GM10266 (cell line): ENCODE measurements at regions not wholly inside any gene's neighbourhood (a gene's known extent, or its start where the extent isn't known, plus 50 kb on each side); places are given as distances from the start of the nearest gene placed in this dataset.

Source experiments
- DNase-seq: peaks from one replicate; pipeline ENCODE4 v3.0.0; 2012; ENCODE audit errors: extremely low spot score
- CTCF ChIP-seq: IDR thresholded peaks from 2 replicates; pipeline ENCODE4 v1.5.1; 2012; ENCODE audit warnings: mild to moderate bottlenecking, low read depth; ENCODE audit not compliant: control insufficient read depth, insufficient read depth; ENCODE audit errors: missing control alignments

- no peak for DNase-seq
- TF ChIP-seq CTCF, result no peak
Observed at GRCh38 chr21:28239340-28239739, 753.3 kb downstream of the LTN1 start.

GRCh38 chr21:28237661-28238060 lies 755.0 kb downstream of the LTN1 start:
- no peak for TF ChIP-seq CTCF

GRCh38 chr21:28235169-28235895 lies 757.3 kb downstream of the LTN1 start:
- no peak for DNase-seq
- no peak for TF ChIP-seq CTCF

More at GRCh38 chr21:28237661-28238060, 755.0 kb downstream of the LTN1 start:
- no peak for DNase-seq

GRCh38 chr21:28234326-28234725 lies 758.4 kb downstream of the LTN1 start:
- DNase-seq, result no peak
- no peak for TF ChIP-seq CTCF

- DNase-seq, result no peak
- no peak for TF ChIP-seq CTCF
Observed at GRCh38 chr21:28233536-28234220, 759.0 kb downstream of the LTN1 start.

GRCh38 chr21:28230559-28230958 lies 762.1 kb downstream of the LTN1 start:
- TF ChIP-seq CTCF, result no peak

GRCh38 chr21:28229814-28230213 lies 762.9 kb downstream of the LTN1 start:
- TF ChIP-seq CTCF, result no peak
- DNase-seq, result no peak

More at GRCh38 chr21:28230559-28230958, 762.1 kb downstream of the LTN1 start:
- no peak for DNase-seq
